ENCODE measurements at regions not wholly inside any gene's neighbourhood (a gene's known extent, or its start where the extent isn't known, plus 50 kb on each side); places are given as distances from the start of the nearest gene placed in this dataset.

- TF ChIP-seq REST (IDR thresholded peaks at IDR 0.05; ENCODE audit: insufficient read depth in 1 of 2, low read depth in 2 of 2, low read length in 2 of 2): no peak
- TF ChIP-seq POLR2AphosphoS5 (IDR thresholded peaks at IDR 0.05; ENCODE audit: low read depth, low read length): no peak
- TF ChIP-seq SIN3A (IDR thresholded peaks at IDR 0.05; ENCODE audit: borderline replicate concordance, insufficient read depth, low read length): no peak
- no peak for TF ChIP-seq TAF1 (IDR thresholded peaks at IDR 0.05; ENCODE audit: borderline replicate concordance, insufficient read depth, low read length)
- no peak for TF ChIP-seq FOXP2 (optimal IDR thresholded peaks at IDR 0.05; ENCODE audit: borderline replicate concordance, extremely low read depth, extremely low read length, insufficient read depth)
These were observed 737.3 kb downstream of the BRINP1 start for GRCh38 chr9:118631956-118632355.

- TF ChIP-seq SIN3A (IDR thresholded peaks at IDR 0.05; ENCODE audit: borderline replicate concordance, insufficient read depth, low read length) (no peak), POLR2AphosphoS5 (IDR thresholded peaks at IDR 0.05; ENCODE audit: low read depth, low read length) (no peak), FOXP2 (optimal IDR thresholded peaks at IDR 0.05; ENCODE audit: borderline replicate concordance, extremely low read depth, extremely low read length, insufficient read depth) (no peak), REST (IDR thresholded peaks at IDR 0.05; ENCODE audit: insufficient read depth in 1 of 2, low read depth in 2 of 2, low read length in 2 of 2) (no peak), TAF1 (IDR thresholded peaks at IDR 0.05; ENCODE audit: borderline replicate concordance, insufficient read depth, low read length) (no peak)
These were observed 733.8 kb downstream of the BRINP1 start for GRCh38 chr9:118635416-118635815.

- TF ChIP-seq TAF1 (IDR thresholded peaks at IDR 0.05; ENCODE audit: borderline replicate concordance, insufficient read depth, low read length) (no peak), REST (IDR thresholded peaks at IDR 0.05; ENCODE audit: insufficient read depth in 1 of 2, low read depth in 2 of 2, low read length in 2 of 2) (no peak), FOXP2 (optimal IDR thresholded peaks at IDR 0.05; ENCODE audit: borderline replicate concordance, extremely low read depth, extremely low read length, insufficient read depth) (no peak), SIN3A (IDR thresholded peaks at IDR 0.05; ENCODE audit: borderline replicate concordance, insufficient read depth, low read length) (no peak), POLR2AphosphoS5 (IDR thresholded peaks at IDR 0.05; ENCODE audit: low read depth, low read length) (no peak)
These were observed 731.6 kb downstream of the BRINP1 start for GRCh38 chr9:118637681-118638080.

GRCh38 chr9:118640836-118641560 lies 728.2 kb downstream of the BRINP1 start:
- TF ChIP-seq FOXP2 (optimal IDR thresholded peaks at IDR 0.05; ENCODE audit: borderline replicate concordance, extremely low read depth, extremely low read length, insufficient read depth): no peak
- no peak for TF ChIP-seq REST (IDR thresholded peaks at IDR 0.05; ENCODE audit: insufficient read depth in 1 of 2, low read depth in 2 of 2, low read length in 2 of 2)
- TF ChIP-seq SIN3A (IDR thresholded peaks at IDR 0.05; ENCODE audit: borderline replicate concordance, insufficient read depth, low read length): no peak
